B cell (primary cell): ENCODE measurements at regions not wholly inside any gene's neighbourhood (a gene's known extent, or its start where the extent isn't known, plus 50 kb on each side); places are given as distances from the start of the nearest gene placed in this dataset.

Source experiments
- CTCF ChIP-seq: fragments of 200-600 bp; IDR thresholded peaks from one replicate; pipeline ENCODE4 v1.8.0; 2022; ENCODE audit warnings: antibody characterized with exemption, mild to moderate bottlenecking
- EZH2 ChIP-seq: IDR thresholded peaks from 2 replicates; pipeline ENCODE4 v1.6.1; 2012; ENCODE audit warnings: borderline replicate concordance, low read depth, mild to moderate bottlenecking, moderate library complexity, low read length; ENCODE audit not compliant: insufficient read depth, poor library complexity, severe bottlenecking

GRCh38 chr12:102757882-102758226 is 159.2 kb downstream of the PAH start:
- no peak for TF ChIP-seq CTCF
- TF ChIP-seq EZH2: no peak
